Lower leg skin (tissue), 3 donors: ENCODE measurements at regions not wholly inside any gene's neighbourhood (a gene's known extent, or its start where the extent isn't known, plus 50 kb on each side); places are given as distances from the start of the nearest gene placed in this dataset.

Source experiments
- POLR2A ChIP-seq, 2 donors: fragments of 450-650 bp; IDR thresholded peaks; one replicate each; pipeline ENCODE4 v1.6.1; 2016 to 2017; ENCODE audit warnings: antibody characterized with exemption in 2 of 2, mild to moderate bottlenecking in 1 of 2, moderate library complexity in 1 of 2
- TF ChIP-seq, protein P1 (sequence below), 3 donors: fragments of 450-650 bp; IDR thresholded peaks; one replicate each; pipeline ENCODE4 v1.5.1; 2016; ENCODE audit warnings: antibody characterized with exemption in 3 of 3, mild to moderate bottlenecking in 3 of 3, moderate library complexity in 2 of 3

DNA sequence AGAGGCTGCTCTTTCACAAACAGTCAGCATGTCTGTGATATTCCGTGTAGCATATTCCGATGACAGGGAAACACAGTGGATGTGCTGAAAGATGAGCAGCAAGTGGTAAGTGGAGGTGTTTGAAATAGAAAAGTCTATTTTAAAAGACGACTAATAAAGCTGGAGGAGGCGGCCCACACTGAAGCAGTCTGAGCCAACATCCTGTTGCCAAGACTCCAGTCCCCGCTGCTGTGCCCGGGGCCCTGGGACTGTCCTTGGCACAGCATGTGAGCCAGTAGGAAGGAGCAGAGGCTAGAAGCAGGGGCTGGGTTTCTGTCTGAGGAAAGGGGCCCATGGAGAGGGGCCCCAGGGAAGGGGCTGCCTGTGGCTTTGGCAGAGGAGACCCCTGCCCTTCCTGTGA is 351.5 kb upstream of the CHD6 start:
- TF ChIP-seq POLR2A (IDR thresholded peaks at IDR 0.05), result no peak
- TF ChIP-seq, protein P1, sequence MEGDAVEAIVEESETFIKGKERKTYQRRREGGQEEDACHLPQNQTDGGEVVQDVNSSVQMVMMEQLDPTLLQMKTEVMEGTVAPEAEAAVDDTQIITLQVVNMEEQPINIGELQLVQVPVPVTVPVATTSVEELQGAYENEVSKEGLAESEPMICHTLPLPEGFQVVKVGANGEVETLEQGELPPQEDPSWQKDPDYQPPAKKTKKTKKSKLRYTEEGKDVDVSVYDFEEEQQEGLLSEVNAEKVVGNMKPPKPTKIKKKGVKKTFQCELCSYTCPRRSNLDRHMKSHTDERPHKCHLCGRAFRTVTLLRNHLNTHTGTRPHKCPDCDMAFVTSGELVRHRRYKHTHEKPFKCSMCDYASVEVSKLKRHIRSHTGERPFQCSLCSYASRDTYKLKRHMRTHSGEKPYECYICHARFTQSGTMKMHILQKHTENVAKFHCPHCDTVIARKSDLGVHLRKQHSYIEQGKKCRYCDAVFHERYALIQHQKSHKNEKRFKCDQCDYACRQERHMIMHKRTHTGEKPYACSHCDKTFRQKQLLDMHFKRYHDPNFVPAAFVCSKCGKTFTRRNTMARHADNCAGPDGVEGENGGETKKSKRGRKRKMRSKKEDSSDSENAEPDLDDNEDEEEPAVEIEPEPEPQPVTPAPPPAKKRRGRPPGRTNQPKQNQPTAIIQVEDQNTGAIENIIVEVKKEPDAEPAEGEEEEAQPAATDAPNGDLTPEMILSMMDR (IDR thresholded peaks at IDR 0.05), result no peak
